HG03060 (cell line): ENCODE measurements at regions not wholly inside any gene's neighbourhood (a gene's known extent, or its start where the extent isn't known, plus 50 kb on each side); places are given as distances from the start of the nearest gene placed in this dataset.
A peak's percentile ranks its signal among the peaks of the same experiment; 100 is the strongest.
"Not testable (repeated sequence)": the region's sequence is repeated elsewhere in the genome, so short reads cannot be mapped to it uniquely, and the experiment has no call there.

ENCODE experiments used
- ATAC-seq: cut with Tn5 transposase; IDR thresholded peaks from one replicate; pipeline ENCODE4 v1.9.1; 2021; ENCODE audit warnings: low read depth, moderate number of reproducible peaks; ENCODE audit not compliant: unreplicated experiment

DNA sequence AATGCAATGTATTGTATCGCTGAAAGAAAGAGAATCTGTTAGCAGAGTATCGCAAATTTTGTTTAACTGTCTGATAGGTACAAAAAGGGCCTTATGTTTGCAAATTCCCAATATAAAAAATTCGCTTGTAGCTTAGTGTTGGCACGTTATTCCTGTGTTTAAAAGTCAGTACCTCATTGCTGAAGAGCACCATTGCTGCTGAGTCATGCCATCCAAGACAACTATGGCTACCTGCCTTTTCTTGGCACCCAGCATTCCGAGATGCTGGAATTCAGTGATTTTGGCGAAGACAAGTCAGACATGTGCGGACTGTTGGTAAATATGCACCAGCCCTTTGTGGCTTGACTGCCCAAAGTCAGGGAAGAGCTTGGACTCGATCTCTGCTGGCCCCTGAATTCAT is 149.5 kb upstream of the EEA1 start:
- no peak for ATAC-seq

DNA sequence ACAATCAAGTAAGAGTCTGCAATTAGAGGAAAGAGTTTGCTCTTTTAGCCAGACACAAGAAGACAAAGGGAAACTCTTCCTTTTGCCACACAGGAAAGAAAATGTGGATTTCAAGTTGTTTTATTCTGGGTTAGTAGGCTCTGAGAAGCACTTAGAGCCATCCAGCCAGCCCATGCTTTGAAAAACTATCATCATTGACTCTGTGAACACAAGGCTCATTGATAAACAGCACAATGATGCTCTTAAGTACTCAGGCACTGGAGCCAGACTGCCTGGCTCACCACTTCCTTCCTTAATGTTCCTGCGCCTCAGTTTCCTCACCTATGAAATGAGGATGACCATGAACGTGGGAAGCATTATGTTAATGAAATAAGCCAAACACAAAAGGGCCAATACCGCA is 150.2 kb upstream of the EEA1 start:
- ATAC-seq: no peak

DNA sequence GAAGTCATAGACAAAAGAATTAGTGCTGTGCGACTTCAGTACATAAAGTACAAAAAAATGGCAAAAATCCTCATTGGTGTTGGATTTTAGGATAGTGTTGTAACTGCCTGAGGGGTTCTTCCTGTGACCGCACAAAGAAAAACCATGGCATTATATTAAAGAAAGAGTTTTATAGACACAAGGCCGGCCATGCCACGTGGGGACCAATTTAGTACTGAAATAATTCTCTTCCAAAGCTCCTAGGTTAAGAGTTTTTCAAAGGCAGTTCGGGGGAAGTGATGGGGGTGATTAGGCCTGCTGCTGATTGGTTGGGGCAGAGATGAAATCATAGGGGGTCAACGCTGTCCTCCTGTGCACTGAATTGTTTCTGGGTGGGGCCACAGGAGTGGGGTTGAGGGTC is 150.9 kb upstream of the EEA1 start:
- no peak for ATAC-seq

- ATAC-seq: no peak
These were observed 151.4 kb upstream of the EEA1 start for GRCh38 chr12:93080452-93080851.

- ATAC-seq: no peak
These were observed 152.1 kb upstream of the EEA1 start for GRCh38 chr12:93080994-93081809.

DNA sequence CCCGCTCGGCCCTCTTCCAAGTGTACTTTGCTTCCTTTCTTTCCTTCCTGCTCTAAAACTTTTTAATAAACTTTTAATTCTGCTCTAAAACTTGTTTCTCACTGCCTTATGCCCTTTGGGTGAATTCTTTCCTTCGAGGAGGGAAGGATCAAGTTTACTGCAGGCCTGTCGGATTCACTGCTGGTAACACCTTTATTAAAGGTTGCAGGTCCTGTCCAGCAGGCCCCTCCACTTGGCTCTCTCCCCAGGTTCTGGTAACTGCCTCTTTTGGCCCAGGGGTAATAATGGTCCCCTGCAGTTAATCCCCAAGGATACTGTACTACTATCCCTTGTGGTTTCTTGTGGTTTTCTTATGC is 152.7 kb upstream of the EEA1 start:
- no peak for ATAC-seq

- ATAC-seq: no peak
These were observed 156.5 kb upstream of the EEA1 start for GRCh38 chr12:93085383-93086287.

- ATAC-seq: no peak
These were observed 157.2 kb upstream of the EEA1 start for GRCh38 chr12:93086288-93086727.

DNA sequence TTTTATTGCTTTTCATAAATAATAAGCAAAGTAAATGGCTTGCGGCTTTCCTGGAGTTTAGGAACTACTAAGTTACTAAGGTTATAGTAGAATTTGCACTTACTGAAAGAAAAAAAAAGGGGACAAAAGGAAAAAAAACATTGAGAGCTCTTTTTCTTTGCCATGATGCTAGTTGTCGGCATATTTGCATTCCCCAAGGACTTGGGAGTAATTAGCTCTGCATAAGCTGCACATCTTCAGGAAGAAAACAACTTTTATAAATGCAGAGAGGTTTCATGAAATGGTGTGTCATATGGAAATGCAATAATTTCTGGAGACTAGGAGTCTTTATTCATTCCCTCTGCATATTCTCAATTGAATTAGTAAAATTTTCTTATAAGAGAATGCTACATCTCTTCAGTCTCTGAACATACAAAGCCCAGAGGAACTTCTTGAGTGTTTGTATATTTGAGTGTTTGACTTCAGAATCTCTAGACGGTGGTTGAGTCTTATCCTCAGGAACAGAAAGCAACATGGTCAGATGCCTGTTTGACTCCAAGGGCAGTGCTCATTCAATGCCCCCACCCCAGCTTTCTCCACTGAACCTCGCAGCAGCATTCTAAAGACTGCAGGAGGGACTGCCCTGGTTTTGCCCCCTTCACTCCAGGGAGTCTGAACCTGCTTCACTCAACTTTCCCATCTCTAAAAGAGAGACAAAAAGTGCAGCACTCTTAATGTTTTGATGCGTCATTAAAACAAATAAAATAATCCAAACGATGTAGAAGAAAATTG is 158.9 kb upstream of the EEA1 start:
- no peak for ATAC-seq

- no peak for ATAC-seq
These were observed 160.9 kb upstream of the EEA1 start for GRCh38 chr12:93089805-93090569.

- ATAC-seq: no peak
These were observed 161.7 kb upstream of the EEA1 start for GRCh38 chr12:93090731-93091172.

GRCh38 chr12:93091886-93092648 is 163.0 kb upstream of the EEA1 start:
- ATAC-seq: no peak

DNA sequence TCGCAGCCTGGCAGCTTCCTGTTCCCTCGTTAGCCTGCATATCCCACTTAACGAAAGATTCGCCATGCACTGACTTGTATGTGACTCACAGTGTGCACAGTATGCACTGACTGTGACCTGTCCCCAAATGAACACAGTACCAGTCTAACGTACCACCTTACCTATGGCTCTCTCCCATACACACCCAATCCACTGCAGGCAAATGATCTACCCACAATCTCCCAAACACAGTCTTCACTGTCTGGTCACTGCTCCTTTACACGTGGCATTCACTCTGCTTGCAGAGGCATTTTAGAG is 163.5 kb upstream of the EEA1 start:
- ATAC-seq: no peak

DNA sequence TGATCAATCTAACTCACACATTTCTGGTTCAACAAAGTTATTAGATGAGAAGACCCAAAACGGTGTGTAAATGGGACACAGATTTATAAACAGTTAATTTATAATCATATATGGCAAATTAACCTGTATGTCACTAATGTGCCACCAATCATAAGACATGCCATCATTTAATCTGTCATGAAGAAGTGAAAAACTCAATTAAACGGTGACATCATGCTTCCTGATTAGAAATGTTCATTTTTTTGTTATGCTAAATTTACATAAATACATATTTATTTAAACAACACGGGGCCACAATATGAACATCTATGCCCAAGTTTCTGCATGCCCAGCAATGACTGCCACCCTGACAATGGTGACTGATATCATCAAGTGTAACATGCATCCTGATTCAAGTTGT is 164.1 kb upstream of the EEA1 start:
- ATAC-seq: no peak

DNA sequence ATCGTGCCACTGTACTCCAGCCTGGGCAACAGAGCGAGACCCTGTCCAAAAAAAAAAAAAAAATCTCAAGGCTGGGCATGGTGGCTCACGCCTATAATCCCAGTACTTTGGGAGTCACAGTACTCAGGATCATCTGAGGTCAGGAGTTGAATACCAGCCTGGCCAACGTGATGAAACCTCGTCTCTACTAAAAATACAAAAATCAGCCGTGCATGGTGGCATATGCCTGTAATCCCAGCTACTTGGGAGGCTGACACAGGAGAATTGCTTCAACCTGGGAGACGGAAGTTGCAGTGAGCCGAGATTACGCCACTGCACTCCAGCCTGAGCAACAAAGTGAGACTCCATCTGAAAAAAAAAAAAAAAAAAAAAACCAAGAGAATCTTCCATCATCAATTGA is 165.1 kb upstream of the EEA1 start:
- not testable (repeated sequence) for ATAC-seq

- peak; percentile 82 for ATAC-seq
These were observed 166.1 kb upstream of the EEA1 start for GRCh38 chr12:93094988-93095737.

GRCh38 chr12:93097417-93097816 is 168.3 kb upstream of the EEA1 start:
- ATAC-seq: no peak

DNA sequence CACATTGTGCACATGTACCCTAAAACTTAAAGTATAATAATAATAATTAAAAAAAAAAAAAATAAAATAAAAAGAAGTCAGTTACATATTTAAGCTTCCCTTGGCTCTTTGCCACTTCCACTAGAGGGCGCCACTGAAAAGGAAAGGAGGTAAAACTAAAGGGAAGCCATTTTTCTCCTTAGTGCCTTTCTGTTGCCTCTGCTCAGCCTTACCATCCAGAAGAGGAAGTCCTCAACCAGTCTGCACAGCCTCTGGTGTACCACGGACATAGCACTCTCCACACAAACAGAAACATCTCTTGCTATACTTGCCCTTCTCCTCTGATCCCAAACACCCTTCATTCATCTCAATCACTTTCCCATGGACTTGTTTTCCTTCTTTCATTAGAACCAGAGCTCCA is 169.0 kb upstream of the EEA1 start:
- ATAC-seq: no peak

- no peak for ATAC-seq
These were observed 170.7 kb upstream of the EEA1 start for GRCh38 chr12:93099792-93100191.
